BJ (cell line): ENCODE measurements at regions not wholly inside any gene's neighbourhood (a gene's known extent, or its start where the extent isn't known, plus 50 kb on each side); places are given as distances from the start of the nearest gene placed in this dataset.

ENCODE experiments used
- CTCF ChIA-PET: fragments of 350-600 bp; formaldehyde crosslinking; extraction: SDS; loops from one replicate; lab custom pipeline; 2021; ENCODE audit warnings: antibody characterized with exemption, inconsistent platforms; lab: Yijun Ruan, JAX
- POLR2A ChIA-PET: fragments of 300-600 bp; sonication (Branson Sonifier 250); formaldehyde crosslinking; extraction: SDS; loops from one replicate; lab custom pipeline; 2021; ENCODE audit warnings: antibody characterized with exemption; lab: Charles Lee
- DNase-seq: peaks from one replicate; pipeline ENCODE4 v3.0.0-alpha.2; 2011; ENCODE audit warnings: low read depth
- H3K27me3 ChIP-seq: 2 replicates; pipeline ENCODE4 v1.6.0; 2011; ENCODE audit warnings: low read length; ENCODE audit not compliant: control insufficient read depth, insufficient read depth
- H3K36me3 ChIP-seq: 2 replicates; pipeline ENCODE4 v1.5.1; 2011; ENCODE audit warnings: low read length; ENCODE audit not compliant: control insufficient read depth, insufficient read depth
- H3K4me3 ChIP-seq: 2 replicates; pipeline ENCODE4 v1.5.1; 2011; ENCODE audit warnings: low read depth, mild to moderate bottlenecking, control low read depth, low read length
- CTCF ChIP-seq: IDR thresholded peaks from 2 replicates; pipeline ENCODE4 v1.5.1; 2011; ENCODE audit warnings: low read depth, mild to moderate bottlenecking, control low read depth, inconsistent platforms, low read length, moderate library complexity; ENCODE audit not compliant: insufficient read depth

DNA sequence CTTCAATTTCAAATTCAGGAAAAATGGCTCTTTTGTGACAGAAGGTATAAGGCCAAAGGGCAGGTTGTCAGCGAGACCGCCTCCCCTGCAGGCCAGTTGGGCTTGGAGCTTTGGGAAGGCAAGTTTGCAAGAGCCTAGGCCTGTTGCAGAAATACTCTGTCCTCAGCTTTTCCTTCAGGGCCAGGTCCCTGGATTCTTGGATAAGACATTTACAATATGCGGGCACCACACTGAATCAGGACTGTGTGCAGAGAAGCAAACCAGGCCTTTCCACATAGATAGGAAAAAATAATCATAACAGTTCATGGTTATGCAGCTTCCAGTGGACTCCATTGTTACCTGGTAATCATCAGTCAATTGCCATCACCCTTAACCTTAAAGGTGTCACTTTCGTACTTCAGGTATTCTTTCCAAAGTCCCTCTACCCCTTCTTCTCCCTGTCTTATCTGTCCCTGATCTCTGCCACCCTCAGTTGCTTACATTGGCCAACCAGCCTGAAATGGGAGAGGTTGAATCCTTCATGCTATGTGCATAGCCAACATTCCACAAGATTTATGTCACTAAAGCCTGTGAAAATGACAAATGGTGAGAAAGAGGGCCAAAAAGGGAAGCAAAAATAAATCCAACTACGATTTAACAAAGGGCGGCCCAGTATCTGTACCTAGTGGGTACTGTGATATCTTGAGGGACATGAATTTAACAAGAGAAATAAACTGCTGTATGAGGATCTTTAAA, 304.5 kb upstream of the NFE2L3 start:
- no peak for TF ChIP-seq CTCF

GRCh38 chr7:25849500-25850184, 302.4 kb upstream of the NFE2L3 start:
- Histone ChIP-seq H3K4me3 (no peak overlapping the region), H3K27me3 (peaks cover 1% of the 10 kb centered on the region; the same call in 1 of the 2 replicates), H3K36me3 (no peaks in the 10 kb centered on the region)
- ChIA-PET CTCF (interaction anchor here (0.6 to 7.3 kb wide), 5 partner anchors 15 to 590 kb away, joined by 3 to 54 read pairs (median 4); no protein-coding TSS in a partner anchor), POLR2A (no interaction called here)
- peak; percentile 68 for DNase-seq
- TF ChIP-seq CTCF: no peak

More for the DNA sequence above, 304.5 kb upstream of the NFE2L3 start:
- Histone ChIP-seq H3K27me3 (no peaks in the 10 kb centered on the region), H3K4me3 (no peak overlapping the region), H3K36me3 (no peaks in the 10 kb centered on the region)
- ChIA-PET POLR2A (no interaction called here), CTCF (interaction anchor here (0.7 to 7.3 kb wide), 5 partner anchors 10 to 282 kb away, joined by 3 to 54 read pairs (median 4); no protein-coding TSS in a partner anchor)
- no peak for DNase-seq

DNA sequence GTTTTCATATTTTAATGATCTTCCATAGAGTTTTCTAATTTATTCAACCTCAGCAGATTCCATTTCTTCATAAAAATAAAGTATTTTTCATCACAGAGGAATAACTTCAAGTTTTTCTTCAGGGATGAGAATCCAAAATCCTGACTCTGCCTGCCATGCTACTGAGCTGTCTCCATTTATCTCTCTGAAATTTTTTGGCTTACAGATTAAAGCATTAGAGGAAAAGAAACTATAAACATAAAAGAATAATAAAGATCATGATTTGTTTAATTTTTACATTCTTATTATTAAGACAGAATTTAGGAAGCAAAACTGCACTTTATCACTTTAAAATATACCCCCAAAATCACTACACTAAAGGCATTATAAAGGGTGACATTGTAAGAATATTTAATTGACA, 301.8 kb upstream of the NFE2L3 start:
- Histone ChIP-seq H3K27me3 (peaks cover 1% of the 10 kb centered on the region; the same call in 1 of the 2 replicates), H3K4me3 (no peak overlapping the region), H3K36me3 (no peaks in the 10 kb centered on the region)
- CTCF ChIA-PET: interaction anchor here (1.5 to 7.3 kb wide), 5 partner anchors 8 to 590 kb away, joined by 3 to 54 read pairs (median 8); no protein-coding TSS in a partner anchor
- POLR2A ChIA-PET: no interaction called here
- no peak for DNase-seq
- TF ChIP-seq CTCF: no peak

DNA sequence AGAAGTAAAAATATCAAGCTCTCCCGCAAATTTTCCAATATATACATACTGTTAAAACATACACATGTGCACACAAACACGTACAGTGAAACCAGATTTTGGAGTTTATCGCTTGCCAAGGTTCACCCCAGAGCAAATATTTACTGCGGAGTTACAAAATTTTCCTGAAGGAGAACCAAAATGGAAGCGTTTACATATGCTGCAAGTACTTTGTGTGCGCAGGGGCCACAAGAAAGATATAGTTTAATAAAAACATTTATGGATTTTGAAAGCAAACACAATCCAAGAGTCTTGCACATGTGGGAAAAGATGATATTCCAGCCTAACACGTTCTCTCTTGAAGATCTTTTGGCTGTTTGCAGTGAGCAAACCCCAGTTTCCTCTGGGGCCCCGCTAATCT, 301.3 kb upstream of the NFE2L3 start:
- peaks cover 1% of the 10 kb centered on the region; the same call in 1 of the 2 replicates for H3K27me3 ChIP-seq
- TF ChIP-seq CTCF: no peak
- no peaks in the 10 kb centered on the region for H3K36me3 ChIP-seq
- ChIA-PET CTCF (interaction anchor here (1.1 to 7.3 kb wide), 19 partner anchors 9 to 595 kb away, joined by 3 to 54 read pairs (median 6); no protein-coding TSS in a partner anchor), POLR2A (no interaction called here)
- no peak overlapping the region for H3K4me3 ChIP-seq
- DNase-seq: no peak
